GM23338 (cell line): ENCODE measurements at regions not wholly inside any gene's neighbourhood (a gene's known extent, or its start where the extent isn't known, plus 50 kb on each side); places are given as distances from the start of the nearest gene placed in this dataset.

Experiments
- ATAC-seq: fragments of 200-7000 bp; cut with Tn5 transposase; 3 replicates; pipeline ENCODE4 v1.9.1; 2020
- DNase-seq: peaks from one replicate; pipeline ENCODE4 v3.0.0-alpha.2; 2015; ENCODE audit warnings: low spot score
- H2AFZ ChIP-seq: fragments of 200-600 bp; sonication (generic); 2 replicates; pipeline ENCODE4 v1.8.0; 2016; ENCODE audit warnings: antibody characterized with exemption, mild to moderate bottlenecking, moderate library complexity
- H3F3A ChIP-seq: fragments of 200-600 bp; sonication (generic); replicated peaks from 2 replicates; pipeline ENCODE4 v1.8.0; 2017; ENCODE audit warnings: antibody characterized with exemption, mixed run types, low read depth
- H3K27ac ChIP-seq: fragments of 200-600 bp; sonication (generic); 2 replicates; pipeline ENCODE4 v1.6.1; 2016; ENCODE audit warnings: low read depth
- H3K27me3 ChIP-seq: fragments of 200-600 bp; sonication (generic); 2 replicates; pipeline ENCODE4 v1.8.0; 2016; ENCODE audit warnings: mild to moderate bottlenecking, mixed run types, moderate library complexity; ENCODE audit not compliant: insufficient read depth
- H3K36me3 ChIP-seq: fragments of 200-600 bp; sonication (generic); 2 replicates; pipeline ENCODE4 v1.8.0; 2016; ENCODE audit warnings: mild to moderate bottlenecking; ENCODE audit not compliant: insufficient read depth
- H3K4me1 ChIP-seq: fragments of 200-600 bp; sonication (generic); 2 replicates; pipeline ENCODE4 v1.8.0; 2016; ENCODE audit warnings: mild to moderate bottlenecking, moderate library complexity; ENCODE audit not compliant: insufficient read depth
- H3K4me2 ChIP-seq: fragments of 200-600 bp; sonication (generic); 2 replicates; pipeline ENCODE4 v1.7.1; 2017; ENCODE audit warnings: mixed run types
- H3K4me3 ChIP-seq: fragments of 200-600 bp; sonication (generic); 2 replicates; pipeline ENCODE4 v1.6.1; 2016; ENCODE audit warnings: mixed run types
- H3K79me2 ChIP-seq: fragments of 200-600 bp; sonication (generic); replicated peaks from 2 replicates; pipeline ENCODE4 v1.8.0; 2017; ENCODE audit warnings: mild to moderate bottlenecking; ENCODE audit not compliant: insufficient read depth
- H3K9me2 ChIP-seq: fragments of 200-600 bp; sonication (generic); 2 replicates; pipeline ENCODE4 v1.8.0; 2017; ENCODE audit not compliant: insufficient read depth
- H4K20me1 ChIP-seq: fragments of 200-600 bp; sonication (generic); replicated peaks from 2 replicates; pipeline ENCODE4 v1.8.0; 2017; ENCODE audit warnings: mild to moderate bottlenecking; ENCODE audit not compliant: insufficient read depth
- H3K27ac Mint-ChIP-seq: 2 replicates; pipeline ENCODE4 v1.8.0; 2020; ENCODE audit warnings: inconsistent platforms, mild to moderate bottlenecking, moderate library complexity, mixed read lengths
- H3K27me3 Mint-ChIP-seq: 3 replicates; pipeline ENCODE4 v1.8.0; 2022; ENCODE audit warnings: low read depth, mild to moderate bottlenecking, moderate library complexity, mixed read lengths, inconsistent platforms; ENCODE audit not compliant: insufficient read depth, poor library complexity
- H3K36me3 Mint-ChIP-seq: 3 replicates; pipeline ENCODE4 v1.8.0; 2021; ENCODE audit warnings: low read depth, mild to moderate bottlenecking, inconsistent platforms, moderate library complexity, mixed read lengths
- H3K4me1 Mint-ChIP-seq: 3 replicates; pipeline ENCODE4 v1.8.0; 2020; ENCODE audit warnings: mild to moderate bottlenecking, inconsistent platforms, mixed read lengths
- H3K4me3 Mint-ChIP-seq: 3 replicates; pipeline ENCODE4 v1.8.0; 2021; ENCODE audit warnings: moderate library complexity, mild to moderate bottlenecking, inconsistent platforms, mixed read lengths
- H3K9me3 Mint-ChIP-seq: 3 replicates; pipeline ENCODE4 v1.8.0; 2020; ENCODE audit warnings: moderate library complexity, mild to moderate bottlenecking, inconsistent platforms, mixed read lengths
- CREB1 ChIP-seq: fragments of 250-450 bp; sonication (Bioruptor Pico); IDR thresholded peaks from 2 replicates; pipeline ENCODE4 v1.5.0; 2020; ENCODE audit warnings: low read depth, mild to moderate bottlenecking, moderate library complexity
- EZH2phosphoT487 ChIP-seq: fragments of 200-600 bp; sonication (generic); IDR thresholded peaks from one replicate; pipeline ENCODE4 v1.8.1; 2018; ENCODE audit warnings: antibody characterized with exemption; ENCODE audit not compliant: unreplicated experiment
- JUNB ChIP-seq: IDR thresholded peaks from one replicate; pipeline ENCODE4 v1.6.1; 2016; ENCODE audit warnings: antibody characterized with exemption; ENCODE audit not compliant: unreplicated experiment
- NANOG ChIP-seq: IDR thresholded peaks from 2 replicates; pipeline ENCODE4 v1.6.1; 2016; ENCODE audit warnings: antibody characterized with exemption, borderline replicate concordance
- POLR2AphosphoS5 ChIP-seq: IDR thresholded peaks from 2 replicates; pipeline ENCODE4 v1.6.1; 2016; ENCODE audit warnings: antibody characterized with exemption, low read depth
- STAT1 ChIP-seq: IDR thresholded peaks from one replicate; pipeline ENCODE4 v1.6.1; 2016; ENCODE audit warnings: antibody characterized with exemption; ENCODE audit not compliant: unreplicated experiment
- ZNF114 ChIP-seq: fragments of 250-450 bp; sonication (Bioruptor Pico); IDR thresholded peaks from 2 replicates; pipeline ENCODE4 v1.5.0; 2020; ENCODE audit warnings: mild to moderate bottlenecking, moderate library complexity
- ZNF331 ChIP-seq: fragments of 250-450 bp; sonication (Bioruptor Pico); IDR thresholded peaks from 2 replicates; pipeline ENCODE4 v1.5.0; 2020; ENCODE audit warnings: low read depth, mild to moderate bottlenecking, moderate library complexity
- ZNF462 ChIP-seq: fragments of 250-450 bp; sonication (Bioruptor Pico); IDR thresholded peaks from 2 replicates; pipeline ENCODE4 v1.5.0; 2020; ENCODE audit warnings: mild to moderate bottlenecking, moderate library complexity
- TF ChIP-seq, protein P1 (sequence below): IDR thresholded peaks from one replicate; pipeline ENCODE4 v1.6.1; 2018; ENCODE audit warnings: antibody characterized with exemption; ENCODE audit not compliant: unreplicated experiment
- TF ChIP-seq, protein P2 (sequence below): IDR thresholded peaks from 2 replicates; pipeline ENCODE4 v1.6.1; 2016; ENCODE audit warnings: antibody characterized with exemption
- TF ChIP-seq, protein P3 (sequence below), 2 experiments: fragments of 200-600 bp in 1 of 2; sonication (generic) in 1 of 2; conservative IDR thresholded peaks; 2 replicates each; pipeline versions ENCODE4 v1.5.1 to v1.6.1; 2016 to 2017; ENCODE audit warnings: antibody characterized with exemption in 2 of 2, low read depth in 2 of 2, mild to moderate bottlenecking in 2 of 2, moderate library complexity in 1 of 2

- no peaks in the 10 kb centered on the region for H3K27me3 ChIP-seq
- no peaks in the 10 kb centered on the region for H3K4me1 ChIP-seq
- DNase-seq, result no peak
- no peaks in the 10 kb centered on the region for H3K9me2 ChIP-seq
- H3K27ac Mint-ChIP-seq, result no peak overlapping the region
- no peaks in the 10 kb centered on the region for H3K9me3 Mint-ChIP-seq
- no peaks in the 10 kb centered on the region for H4K20me1 ChIP-seq
- H3K36me3 Mint-ChIP-seq, result no peaks in the 10 kb centered on the region
- H3F3A ChIP-seq, result no peaks in the 10 kb centered on the region
- no peak overlapping the region for H3K4me3 Mint-ChIP-seq
- H3K4me3 ChIP-seq, result no peak overlapping the region
- H3K27me3 Mint-ChIP-seq, result no peaks in the 10 kb centered on the region
- no peaks in the 10 kb centered on the region for H3K79me2 ChIP-seq
- H3K27ac ChIP-seq, result no peak overlapping the region
- no peaks in the 10 kb centered on the region for H3K4me1 Mint-ChIP-seq
- H2AFZ ChIP-seq, result no peak overlapping the region
- TF ChIP-seq JUNB (no peak), NANOG (no peak), ZNF462 (CRISPR knock-in tag) (no peak), ZNF331 (no peak), POLR2AphosphoS5 (no peak), EZH2phosphoT487 (no peak), ZNF114 (CRISPR knock-in tag) (no peak), STAT1 (no peak), CREB1 (CRISPR knock-in tag) (no peak)
- TF ChIP-seq, protein P1, sequence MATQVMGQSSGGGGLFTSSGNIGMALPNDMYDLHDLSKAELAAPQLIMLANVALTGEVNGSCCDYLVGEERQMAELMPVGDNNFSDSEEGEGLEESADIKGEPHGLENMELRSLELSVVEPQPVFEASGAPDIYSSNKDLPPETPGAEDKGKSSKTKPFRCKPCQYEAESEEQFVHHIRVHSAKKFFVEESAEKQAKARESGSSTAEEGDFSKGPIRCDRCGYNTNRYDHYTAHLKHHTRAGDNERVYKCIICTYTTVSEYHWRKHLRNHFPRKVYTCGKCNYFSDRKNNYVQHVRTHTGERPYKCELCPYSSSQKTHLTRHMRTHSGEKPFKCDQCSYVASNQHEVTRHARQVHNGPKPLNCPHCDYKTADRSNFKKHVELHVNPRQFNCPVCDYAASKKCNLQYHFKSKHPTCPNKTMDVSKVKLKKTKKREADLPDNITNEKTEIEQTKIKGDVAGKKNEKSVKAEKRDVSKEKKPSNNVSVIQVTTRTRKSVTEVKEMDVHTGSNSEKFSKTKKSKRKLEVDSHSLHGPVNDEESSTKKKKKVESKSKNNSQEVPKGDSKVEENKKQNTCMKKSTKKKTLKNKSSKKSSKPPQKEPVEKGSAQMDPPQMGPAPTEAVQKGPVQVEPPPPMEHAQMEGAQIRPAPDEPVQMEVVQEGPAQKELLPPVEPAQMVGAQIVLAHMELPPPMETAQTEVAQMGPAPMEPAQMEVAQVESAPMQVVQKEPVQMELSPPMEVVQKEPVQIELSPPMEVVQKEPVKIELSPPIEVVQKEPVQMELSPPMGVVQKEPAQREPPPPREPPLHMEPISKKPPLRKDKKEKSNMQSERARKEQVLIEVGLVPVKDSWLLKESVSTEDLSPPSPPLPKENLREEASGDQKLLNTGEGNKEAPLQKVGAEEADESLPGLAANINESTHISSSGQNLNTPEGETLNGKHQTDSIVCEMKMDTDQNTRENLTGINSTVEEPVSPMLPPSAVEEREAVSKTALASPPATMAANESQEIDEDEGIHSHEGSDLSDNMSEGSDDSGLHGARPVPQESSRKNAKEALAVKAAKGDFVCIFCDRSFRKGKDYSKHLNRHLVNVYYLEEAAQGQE, result no peak
- TF ChIP-seq, protein P2, sequence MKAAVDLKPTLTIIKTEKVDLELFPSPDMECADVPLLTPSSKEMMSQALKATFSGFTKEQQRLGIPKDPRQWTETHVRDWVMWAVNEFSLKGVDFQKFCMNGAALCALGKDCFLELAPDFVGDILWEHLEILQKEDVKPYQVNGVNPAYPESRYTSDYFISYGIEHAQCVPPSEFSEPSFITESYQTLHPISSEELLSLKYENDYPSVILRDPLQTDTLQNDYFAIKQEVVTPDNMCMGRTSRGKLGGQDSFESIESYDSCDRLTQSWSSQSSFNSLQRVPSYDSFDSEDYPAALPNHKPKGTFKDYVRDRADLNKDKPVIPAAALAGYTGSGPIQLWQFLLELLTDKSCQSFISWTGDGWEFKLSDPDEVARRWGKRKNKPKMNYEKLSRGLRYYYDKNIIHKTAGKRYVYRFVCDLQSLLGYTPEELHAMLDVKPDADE, result no peak
- TF ChIP-seq, protein P3, sequence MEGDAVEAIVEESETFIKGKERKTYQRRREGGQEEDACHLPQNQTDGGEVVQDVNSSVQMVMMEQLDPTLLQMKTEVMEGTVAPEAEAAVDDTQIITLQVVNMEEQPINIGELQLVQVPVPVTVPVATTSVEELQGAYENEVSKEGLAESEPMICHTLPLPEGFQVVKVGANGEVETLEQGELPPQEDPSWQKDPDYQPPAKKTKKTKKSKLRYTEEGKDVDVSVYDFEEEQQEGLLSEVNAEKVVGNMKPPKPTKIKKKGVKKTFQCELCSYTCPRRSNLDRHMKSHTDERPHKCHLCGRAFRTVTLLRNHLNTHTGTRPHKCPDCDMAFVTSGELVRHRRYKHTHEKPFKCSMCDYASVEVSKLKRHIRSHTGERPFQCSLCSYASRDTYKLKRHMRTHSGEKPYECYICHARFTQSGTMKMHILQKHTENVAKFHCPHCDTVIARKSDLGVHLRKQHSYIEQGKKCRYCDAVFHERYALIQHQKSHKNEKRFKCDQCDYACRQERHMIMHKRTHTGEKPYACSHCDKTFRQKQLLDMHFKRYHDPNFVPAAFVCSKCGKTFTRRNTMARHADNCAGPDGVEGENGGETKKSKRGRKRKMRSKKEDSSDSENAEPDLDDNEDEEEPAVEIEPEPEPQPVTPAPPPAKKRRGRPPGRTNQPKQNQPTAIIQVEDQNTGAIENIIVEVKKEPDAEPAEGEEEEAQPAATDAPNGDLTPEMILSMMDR (conservative IDR thresholded peaks at IDR 0.05; ENCODE audit: low read depth in 2 of 2), result no peak
- no peaks in the 10 kb centered on the region for H3K36me3 ChIP-seq
- H3K4me2 ChIP-seq, result no peak overlapping the region
- no peak for ATAC-seq
Observed at GRCh38 chr3:167146911-167147310, 233.2 kb downstream of the ZBBX start.
